Kidney epithelial cell (primary cell): ENCODE measurements at regions not wholly inside any gene's neighbourhood (a gene's known extent, or its start where the extent isn't known, plus 50 kb on each side); places are given as distances from the start of the nearest gene placed in this dataset.

ENCODE experiments used
- DNase-seq: peaks from one replicate; pipeline ENCODE4 v3.0.0-alpha.2; 2010; ENCODE audit warnings: low read depth
- H3K27me3 ChIP-seq: 2 replicates; pipeline ENCODE4 v1.6.0; 2011; ENCODE audit warnings: low read length; ENCODE audit not compliant: control insufficient read depth, insufficient read depth
- H3K36me3 ChIP-seq: 2 replicates; pipeline ENCODE4 v1.5.1; 2011; ENCODE audit warnings: low read length; ENCODE audit not compliant: control insufficient read depth, insufficient read depth
- H3K4me3 ChIP-seq: 2 replicates; pipeline ENCODE4 v1.5.1; 2011; ENCODE audit warnings: low read depth, mild to moderate bottlenecking, control low read depth, low read length
- TF ChIP-seq, protein P1 (sequence below): IDR thresholded peaks from 2 replicates; pipeline ENCODE4 v1.5.1; 2011; ENCODE audit warnings: mild to moderate bottlenecking, moderate library complexity, low read length, control low read depth, inconsistent platforms; ENCODE audit not compliant: insufficient read depth, poor library complexity, severe bottlenecking

DNA sequence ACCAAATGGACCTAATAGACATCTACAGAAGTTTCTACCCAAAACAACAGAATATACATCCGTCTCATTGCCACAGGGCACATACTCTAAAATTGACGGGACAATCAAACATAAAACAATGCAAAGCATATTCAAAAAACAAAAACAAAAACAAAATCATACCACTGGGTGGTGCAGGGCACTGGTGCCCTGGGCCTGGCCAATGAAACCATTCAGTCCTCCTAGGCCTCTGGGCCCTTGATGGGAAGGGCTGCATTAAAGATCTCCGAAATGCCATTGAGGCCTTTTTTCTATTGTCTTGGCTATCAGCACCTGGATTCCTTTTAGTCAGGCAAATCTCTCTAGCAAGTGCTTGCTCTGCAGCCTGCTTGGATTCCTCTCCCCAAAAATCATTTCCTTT is 213.9 kb upstream of the ZCCHC13 start:
- DNase-seq, result no peak
- TF ChIP-seq, protein P1, sequence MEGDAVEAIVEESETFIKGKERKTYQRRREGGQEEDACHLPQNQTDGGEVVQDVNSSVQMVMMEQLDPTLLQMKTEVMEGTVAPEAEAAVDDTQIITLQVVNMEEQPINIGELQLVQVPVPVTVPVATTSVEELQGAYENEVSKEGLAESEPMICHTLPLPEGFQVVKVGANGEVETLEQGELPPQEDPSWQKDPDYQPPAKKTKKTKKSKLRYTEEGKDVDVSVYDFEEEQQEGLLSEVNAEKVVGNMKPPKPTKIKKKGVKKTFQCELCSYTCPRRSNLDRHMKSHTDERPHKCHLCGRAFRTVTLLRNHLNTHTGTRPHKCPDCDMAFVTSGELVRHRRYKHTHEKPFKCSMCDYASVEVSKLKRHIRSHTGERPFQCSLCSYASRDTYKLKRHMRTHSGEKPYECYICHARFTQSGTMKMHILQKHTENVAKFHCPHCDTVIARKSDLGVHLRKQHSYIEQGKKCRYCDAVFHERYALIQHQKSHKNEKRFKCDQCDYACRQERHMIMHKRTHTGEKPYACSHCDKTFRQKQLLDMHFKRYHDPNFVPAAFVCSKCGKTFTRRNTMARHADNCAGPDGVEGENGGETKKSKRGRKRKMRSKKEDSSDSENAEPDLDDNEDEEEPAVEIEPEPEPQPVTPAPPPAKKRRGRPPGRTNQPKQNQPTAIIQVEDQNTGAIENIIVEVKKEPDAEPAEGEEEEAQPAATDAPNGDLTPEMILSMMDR, result no peak
- Histone ChIP-seq H3K4me3 (no peak overlapping the region), H3K36me3 (no peaks in the 10 kb centered on the region), H3K27me3 (no peaks in the 10 kb centered on the region)

DNA sequence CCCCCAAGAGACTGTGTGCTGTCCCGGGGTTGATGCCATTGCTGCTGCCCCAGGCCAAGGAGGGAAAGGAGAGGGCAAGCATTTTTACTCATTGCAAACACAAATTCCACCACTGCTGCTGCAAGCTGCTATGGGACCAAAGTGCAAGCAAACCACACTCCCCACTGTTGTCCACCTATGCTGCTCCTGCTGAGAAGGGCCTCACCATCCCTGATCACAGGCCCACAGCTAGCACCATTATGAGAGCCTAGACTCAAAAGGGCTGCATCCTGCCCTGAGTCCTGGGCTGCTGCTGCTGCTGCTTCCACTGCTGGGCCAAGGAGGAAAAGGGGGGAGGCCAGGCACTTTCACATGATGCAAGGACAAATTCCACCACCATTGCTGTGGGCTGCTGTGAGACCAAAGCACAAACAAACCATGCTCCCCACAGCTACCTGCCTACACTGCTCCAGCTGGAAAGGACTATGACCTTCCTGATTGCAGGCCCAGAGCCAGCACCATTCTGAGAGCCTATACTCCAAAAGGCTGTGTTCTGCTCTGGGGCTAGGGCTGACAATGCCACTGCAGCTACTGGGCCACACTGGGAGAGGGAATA is 218.2 kb upstream of the ZCCHC13 start:
- Histone ChIP-seq H3K27me3 (no peaks in the 10 kb centered on the region), H3K36me3 (no peaks in the 10 kb centered on the region)
- TF ChIP-seq, protein P1, result no peak

DNA sequence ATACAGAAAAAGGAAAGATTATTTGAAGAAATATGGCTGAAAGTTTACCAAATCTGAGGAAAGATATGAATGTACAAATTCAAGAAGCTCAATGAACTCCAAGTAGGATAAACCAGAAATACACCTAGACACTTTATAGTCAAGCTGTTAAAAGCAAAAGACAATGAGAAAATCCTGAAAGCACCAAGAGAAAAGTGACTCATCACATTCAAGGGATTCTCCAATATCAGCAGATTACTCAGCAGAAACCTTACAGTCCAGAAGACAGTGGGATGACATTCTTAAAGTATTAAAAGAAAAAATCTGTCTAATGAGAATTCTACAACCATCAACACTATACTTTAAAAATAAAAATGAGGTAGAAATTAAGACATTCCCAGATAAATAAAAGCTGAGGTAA is 223.8 kb upstream of the ZCCHC13 start:
- TF ChIP-seq, protein P1, result no peak

More for the DNA sequence above, 218.2 kb upstream of the ZCCHC13 start:
- DNase-seq, result no peak
- H3K4me3 ChIP-seq, result no peak overlapping the region

DNA sequence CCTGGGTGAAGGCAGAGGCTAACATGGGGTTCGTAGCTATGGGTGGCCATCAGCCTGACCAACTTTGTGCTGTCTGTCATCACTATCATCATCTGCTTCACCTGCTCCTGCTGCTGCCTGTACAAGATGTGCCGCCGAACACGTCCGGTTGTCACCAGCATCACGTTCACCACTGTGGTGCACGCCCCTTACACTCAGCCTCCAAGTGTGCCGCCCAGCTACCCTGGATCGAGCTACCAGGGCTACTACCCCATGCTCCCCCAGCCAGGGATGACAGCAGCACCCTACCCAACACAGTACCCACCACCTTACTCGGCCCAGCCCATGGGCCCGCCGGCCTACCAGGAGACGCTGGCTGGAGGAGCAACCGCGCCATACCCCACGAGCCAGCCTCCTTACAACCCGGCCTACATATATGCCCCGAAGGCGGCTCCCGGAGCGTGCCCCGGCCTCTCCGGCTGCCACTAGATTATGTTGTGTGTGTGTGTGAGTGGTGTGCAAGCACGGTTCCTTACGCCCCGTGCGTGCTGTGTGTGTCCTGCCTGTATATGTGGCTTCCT is 213.4 kb upstream of the XIST start:
- TF ChIP-seq, protein P1, result no peak
- DNase-seq, result no peak
- no peak overlapping the region for H3K4me3 ChIP-seq
- no peaks in the 10 kb centered on the region for H3K27me3 ChIP-seq
- no peaks in the 10 kb centered on the region for H3K36me3 ChIP-seq

More for the DNA sequence above, 223.8 kb upstream of the ZCCHC13 start:
- H3K36me3 ChIP-seq, result no peaks in the 10 kb centered on the region
- no peaks in the 10 kb centered on the region for H3K27me3 ChIP-seq
- no peak for DNase-seq
- no peak overlapping the region for H3K4me3 ChIP-seq

DNA sequence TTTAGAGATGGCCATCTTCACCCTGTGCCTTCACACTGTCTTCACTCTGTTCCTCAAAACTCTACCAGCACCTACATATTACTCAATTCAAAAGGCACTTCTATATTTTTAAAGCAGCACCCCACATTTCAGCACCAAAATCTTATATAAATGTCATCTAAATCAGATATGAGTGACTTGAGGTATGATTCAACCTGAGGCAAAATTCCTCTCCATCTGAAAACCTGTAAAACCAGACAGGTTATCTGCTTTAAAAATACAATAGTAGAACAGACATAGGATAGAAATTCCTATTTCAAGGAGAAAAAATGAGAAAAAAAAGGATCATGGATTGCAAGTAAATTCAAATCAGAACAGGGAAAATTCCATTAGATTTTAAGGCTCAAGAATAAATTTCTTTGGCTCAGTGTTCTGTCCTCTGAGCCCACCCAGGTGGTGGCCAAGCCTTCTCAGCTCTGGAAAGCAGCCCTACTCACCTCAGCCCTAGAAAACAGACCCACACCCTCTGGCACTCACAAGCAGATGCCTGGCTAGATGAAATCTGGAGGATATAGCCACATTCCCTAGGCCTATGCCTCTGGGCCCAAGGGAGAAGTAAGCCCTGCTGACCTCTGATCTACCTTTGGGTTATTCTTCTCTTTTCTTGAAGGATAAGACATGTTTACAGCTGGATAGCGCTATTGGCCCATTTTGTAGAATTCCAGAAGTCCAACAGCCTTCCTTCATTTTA is 211.1 kb upstream of the XIST start:
- H3K36me3 ChIP-seq, result no peaks in the 10 kb centered on the region
- TF ChIP-seq, protein P1, result no peak
- DNase-seq, result no peak
- H3K4me3 ChIP-seq, result no peak overlapping the region
- no peaks in the 10 kb centered on the region for H3K27me3 ChIP-seq
